HepG2 (cell line): ENCODE measurements at regions not wholly inside any gene's neighbourhood (a gene's known extent, or its start where the extent isn't known, plus 50 kb on each side); places are given as distances from the start of the nearest gene placed in this dataset.

Experiments used
- ATF7-NPFF ChIP-seq: sonication (generic); formaldehyde crosslinking; IDR thresholded peaks from 2 replicates; pipeline ENCODE4 v1.8.1; 2023; ENCODE audit warnings: mild to moderate bottlenecking, low read depth, missing genetic modification reagents, moderate library complexity
- ATRX ChIP-seq: sonication (generic); formaldehyde crosslinking; IDR thresholded peaks from 2 replicates; pipeline ENCODE4 v1.4.0; 2020; ENCODE audit warnings: missing genetic modification reagents, borderline replicate concordance
- BHLHE40 ChIP-seq: IDR thresholded peaks from 2 replicates; pipeline ENCODE4 v1.6.1; 2011; ENCODE audit warnings: low read length, improper control_type of control experiment
- CCDC6 ChIP-seq: sonication (generic); formaldehyde crosslinking; IDR thresholded peaks from 2 replicates; pipeline ENCODE4 v1.8.1; 2022; ENCODE audit warnings: mild to moderate bottlenecking, missing genetic modification reagents, moderate library complexity
- CHD2 ChIP-seq: IDR thresholded peaks from 2 replicates; pipeline ENCODE4 v1.6.1; 2011; ENCODE audit warnings: low read depth, low read length, improper control_type of control experiment
- GATA4 ChIP-seq: sonication (generic); IDR thresholded peaks from 2 replicates; pipeline ENCODE4 v1.6.1; 2016; ENCODE audit warnings: antibody characterized with exemption, low read depth, borderline replicate concordance
- HIVEP1 ChIP-seq: sonication (generic); formaldehyde crosslinking; IDR thresholded peaks from 2 replicates; pipeline ENCODE4 v1.4.0; 2020; ENCODE audit warnings: mild to moderate bottlenecking, missing genetic modification reagents
- JUN ChIP-seq: sonication (generic); formaldehyde crosslinking; IDR thresholded peaks from 2 replicates; pipeline ENCODE4 v1.4.0; 2020; ENCODE audit warnings: mild to moderate bottlenecking, missing genetic modification reagents
- NONO ChIP-seq, 2 experiments: fragments of 450-650 bp in 1 of 2; sonication (generic) in 1 of 2; formaldehyde crosslinking in 1 of 2; IDR thresholded peaks in 1 of 2; conservative IDR thresholded peaks in 1 of 2; 2 replicates each; pipeline versions ENCODE4 v1.6.1 to v1.8.0; 2017 to 2022; ENCODE audit warnings: mild to moderate bottlenecking in 1 of 2, missing genetic modification reagents in 1 of 2, moderate library complexity in 1 of 2
- PHF5A ChIP-seq: IDR thresholded peaks from one replicate; pipeline ENCODE4 v1.6.1; 2018; ENCODE audit warnings: low read depth, missing genetic modification reagents; ENCODE audit not compliant: unreplicated experiment
- RNF219 ChIP-seq: sonication (generic); formaldehyde crosslinking; IDR thresholded peaks from 2 replicates; pipeline ENCODE4 v1.5.0; 2020; ENCODE audit warnings: mild to moderate bottlenecking, missing genetic modification reagents
- ZBTB40 ChIP-seq, 2 experiments: fragments of 450-650 bp in 1 of 2; sonication (generic) in 1 of 2; formaldehyde crosslinking in 1 of 2; IDR thresholded peaks; 2 replicates each; pipeline versions ENCODE4 v1.6.1 to v1.8.0; 2016 to 2022; ENCODE audit warnings: antibody characterized with exemption in 1 of 2, mild to moderate bottlenecking in 1 of 2, missing genetic modification reagents in 1 of 2
- ZNF441 ChIP-seq: sonication (generic); formaldehyde crosslinking; IDR thresholded peaks from 2 replicates; pipeline ENCODE4 v1.7.0; 2021; ENCODE audit warnings: missing genetic modification reagents, borderline replicate concordance
- ZNF577 ChIP-seq: sonication (generic); formaldehyde crosslinking; IDR thresholded peaks from 2 replicates; pipeline ENCODE4 v1.4.0; 2020; ENCODE audit warnings: mild to moderate bottlenecking, low read depth, missing genetic modification reagents, borderline replicate concordance
- ZNF713 ChIP-seq: sonication (generic); formaldehyde crosslinking; IDR thresholded peaks from 2 replicates; pipeline ENCODE4 v1.4.0; 2020; ENCODE audit warnings: mild to moderate bottlenecking, missing genetic modification reagents
- ZNF746 ChIP-seq: sonication (generic); formaldehyde crosslinking; IDR thresholded peaks from 2 replicates; pipeline ENCODE4 v1.8.0; 2022; ENCODE audit warnings: mild to moderate bottlenecking, missing genetic modification reagents
- ZSCAN5A ChIP-seq: sonication (generic); formaldehyde crosslinking; IDR thresholded peaks from 2 replicates; pipeline ENCODE4 v1.8.0; 2022; ENCODE audit warnings: mild to moderate bottlenecking, missing genetic modification reagents, borderline replicate concordance

- TF ChIP-seq ZBTB40 (IDR thresholded peaks at IDR 0.05): no peak
- TF ChIP-seq ZBTB40 (CRISPR knock-in tag; IDR thresholded peaks at IDR 0.05): no peak
- TF ChIP-seq PHF5A: peak; percentile 68
- no peak for TF ChIP-seq NONO (IDR thresholded peaks at IDR 0.05)
- peak; percentile 40; the same call in 1 of the 2 replicates for TF ChIP-seq NONO (CRISPR knock-in tag; conservative IDR thresholded peaks at IDR 0.05)
- no peak for TF ChIP-seq ZNF713 (CRISPR knock-in tag)
- TF ChIP-seq GATA4: no peak
- no peak for TF ChIP-seq ZNF577 (CRISPR knock-in tag)
- no peak for TF ChIP-seq CHD2
- no peak for TF ChIP-seq ATF7-NPFF (CRISPR knock-in tag)
- TF ChIP-seq ZNF746 (CRISPR knock-in tag): no peak
- TF ChIP-seq ZSCAN5A: no peak
- 0 out of 2 replicates have a peak, but pooled peaks have one; percentile 34 for TF ChIP-seq ZNF441 (CRISPR knock-in tag)
- TF ChIP-seq JUN (CRISPR knock-in tag): no peak
- TF ChIP-seq CCDC6 (CRISPR knock-in tag): no peak
- TF ChIP-seq HIVEP1: no peak
- TF ChIP-seq RNF219 (CRISPR knock-in tag): no peak
- TF ChIP-seq BHLHE40: no peak
- TF ChIP-seq ATRX: no peak
Observed at GRCh38 chr2:42931146-42931817, 138.9 kb upstream of the HAAO start (continued).
